GM12878 (cell line): ENCODE measurements at regions not wholly inside any gene's neighbourhood (a gene's known extent, or its start where the extent isn't known, plus 50 kb on each side); places are given as distances from the start of the nearest gene placed in this dataset.

ENCODE experiments used
- CBX5 ChIP-seq: sonication (generic); IDR thresholded peaks from 2 replicates; pipeline ENCODE4 v1.6.1; 2016; ENCODE audit warnings: low read depth, moderate library complexity, mild to moderate bottlenecking, inconsistent platforms
- EP300 ChIP-seq, 2 experiments: fragments of 150-350 bp in 1 of 2; IDR thresholded peaks; 2 replicates each; pipeline ENCODE4 v1.6.1; 2011 to 2012; ENCODE audit warnings: low read depth in 2 of 2, low read length in 2 of 2, borderline replicate concordance in 1 of 2, improper control_type of control experiment in 1 of 2, inconsistent platforms in 1 of 2; ENCODE audit not compliant: control insufficient read depth in 1 of 2
- ETV6 ChIP-seq, 2 experiments: fragments of 450-650 bp in 1 of 2; IDR thresholded peaks in 1 of 2; conservative IDR thresholded peaks in 1 of 2; 2 replicates each; pipeline ENCODE4 v1.6.1; 2014; ENCODE audit warnings: antibody characterized with exemption in 1 of 2, borderline replicate concordance in 1 of 2, low read depth in 1 of 2, mild to moderate bottlenecking in 1 of 2, moderate library complexity in 1 of 2
- EZH2 ChIP-seq: IDR thresholded peaks from 2 replicates; pipeline ENCODE4 v1.6.1; 2012; ENCODE audit warnings: low read depth, mild to moderate bottlenecking, control low read depth, inconsistent platforms, low read length, borderline replicate concordance; ENCODE audit not compliant: control insufficient read depth
- JUND ChIP-seq: IDR thresholded peaks from 2 replicates; pipeline ENCODE4 v1.6.1; 2012; ENCODE audit warnings: low read depth, mild to moderate bottlenecking, low read length, improper control_type of control experiment, moderate library complexity
- POLR2A ChIP-seq: IDR thresholded peaks from 2 replicates; pipeline ENCODE4 v1.6.1; 2011; ENCODE audit warnings: low read depth, mild to moderate bottlenecking, low read length
- POLR2AphosphoS5 ChIP-seq: IDR thresholded peaks from 2 replicates; pipeline ENCODE4 v1.6.1; 2011; ENCODE audit warnings: mild to moderate bottlenecking, low read length, inconsistent platforms
- RAD21 ChIP-seq: IDR thresholded peaks from 2 replicates; pipeline ENCODE4 v1.6.1; 2011; ENCODE audit warnings: mild to moderate bottlenecking, low read depth, low read length, moderate library complexity; ENCODE audit not compliant: insufficient read depth
- SMC3 ChIP-seq: IDR thresholded peaks from 2 replicates; pipeline ENCODE4 v1.6.1; 2011; ENCODE audit warnings: low read length, improper control_type of control experiment, borderline replicate concordance
- TF ChIP-seq, protein P1 (sequence below), 3 experiments: IDR thresholded peaks in 2 of 3; conservative IDR thresholded peaks in 1 of 3; 2 replicates each; pipeline ENCODE4 v1.5.1; 2011; ENCODE audit warnings: low read depth in 3 of 3, low read length in 3 of 3, mild to moderate bottlenecking in 3 of 3, control low read depth in 2 of 3, moderate library complexity in 2 of 3, inconsistent platforms in 1 of 3, mixed read lengths in 1 of 3; ENCODE audit not compliant: control insufficient read depth in 2 of 3, insufficient read depth in 1 of 3; ENCODE audit errors: extremely low read depth in 1 of 3
- TF ChIP-seq, protein P2 (sequence below): fragments of 450-650 bp; IDR thresholded peaks from 2 replicates; pipeline ENCODE4 v1.6.1; 2016; ENCODE audit warnings: mild to moderate bottlenecking

GRCh38 chr5:2165203-2165602 lies 282.5 kb upstream of the IRX4 start:
- TF ChIP-seq JUND: no peak
- TF ChIP-seq, protein P1, sequence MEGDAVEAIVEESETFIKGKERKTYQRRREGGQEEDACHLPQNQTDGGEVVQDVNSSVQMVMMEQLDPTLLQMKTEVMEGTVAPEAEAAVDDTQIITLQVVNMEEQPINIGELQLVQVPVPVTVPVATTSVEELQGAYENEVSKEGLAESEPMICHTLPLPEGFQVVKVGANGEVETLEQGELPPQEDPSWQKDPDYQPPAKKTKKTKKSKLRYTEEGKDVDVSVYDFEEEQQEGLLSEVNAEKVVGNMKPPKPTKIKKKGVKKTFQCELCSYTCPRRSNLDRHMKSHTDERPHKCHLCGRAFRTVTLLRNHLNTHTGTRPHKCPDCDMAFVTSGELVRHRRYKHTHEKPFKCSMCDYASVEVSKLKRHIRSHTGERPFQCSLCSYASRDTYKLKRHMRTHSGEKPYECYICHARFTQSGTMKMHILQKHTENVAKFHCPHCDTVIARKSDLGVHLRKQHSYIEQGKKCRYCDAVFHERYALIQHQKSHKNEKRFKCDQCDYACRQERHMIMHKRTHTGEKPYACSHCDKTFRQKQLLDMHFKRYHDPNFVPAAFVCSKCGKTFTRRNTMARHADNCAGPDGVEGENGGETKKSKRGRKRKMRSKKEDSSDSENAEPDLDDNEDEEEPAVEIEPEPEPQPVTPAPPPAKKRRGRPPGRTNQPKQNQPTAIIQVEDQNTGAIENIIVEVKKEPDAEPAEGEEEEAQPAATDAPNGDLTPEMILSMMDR (IDR thresholded peaks at IDR 0.05 in 2 of 3, conservative IDR thresholded peaks at IDR 0.05 in 1 of 3; ENCODE audit: control insufficient read depth in 2 of 3, extremely low read depth in 1 of 3, insufficient read depth in 1 of 3, low read depth in 3 of 3, low read length in 3 of 3): no peak
- no peak for TF ChIP-seq CBX5
- TF ChIP-seq EZH2: no peak
- no peak for TF ChIP-seq POLR2A
- no peak for TF ChIP-seq EP300 (IDR thresholded peaks at IDR 0.05; ENCODE audit: borderline replicate concordance in 1 of 2, control insufficient read depth in 1 of 2, low read depth in 2 of 2, low read length in 2 of 2)
- no peak for TF ChIP-seq POLR2AphosphoS5
- TF ChIP-seq RAD21: no peak
- no peak for TF ChIP-seq SMC3
- TF ChIP-seq, protein P2, sequence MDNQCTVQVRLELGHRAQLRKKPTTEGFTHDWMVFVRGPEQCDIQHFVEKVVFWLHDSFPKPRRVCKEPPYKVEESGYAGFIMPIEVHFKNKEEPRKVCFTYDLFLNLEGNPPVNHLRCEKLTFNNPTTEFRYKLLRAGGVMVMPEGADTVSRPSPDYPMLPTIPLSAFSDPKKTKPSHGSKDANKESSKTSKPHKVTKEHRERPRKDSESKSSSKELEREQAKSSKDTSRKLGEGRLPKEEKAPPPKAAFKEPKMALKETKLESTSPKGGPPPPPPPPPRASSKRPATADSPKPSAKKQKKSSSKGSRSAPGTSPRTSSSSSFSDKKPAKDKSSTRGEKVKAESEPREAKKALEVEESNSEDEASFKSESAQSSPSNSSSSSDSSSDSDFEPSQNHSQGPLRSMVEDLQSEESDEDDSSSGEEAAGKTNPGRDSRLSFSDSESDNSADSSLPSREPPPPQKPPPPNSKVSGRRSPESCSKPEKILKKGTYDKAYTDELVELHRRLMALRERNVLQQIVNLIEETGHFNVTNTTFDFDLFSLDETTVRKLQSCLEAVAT: no peak
- no peak for TF ChIP-seq ETV6 (conservative IDR thresholded peaks at IDR 0.05 in 1 of 2, IDR thresholded peaks at IDR 0.05 in 1 of 2; ENCODE audit: borderline replicate concordance in 1 of 2, low read depth in 1 of 2)
